ENCODE measurements at regions not wholly inside any gene's neighbourhood (a gene's known extent, or its start where the extent isn't known, plus 50 kb on each side); places are given as distances from the start of the nearest gene placed in this dataset.

DNA sequence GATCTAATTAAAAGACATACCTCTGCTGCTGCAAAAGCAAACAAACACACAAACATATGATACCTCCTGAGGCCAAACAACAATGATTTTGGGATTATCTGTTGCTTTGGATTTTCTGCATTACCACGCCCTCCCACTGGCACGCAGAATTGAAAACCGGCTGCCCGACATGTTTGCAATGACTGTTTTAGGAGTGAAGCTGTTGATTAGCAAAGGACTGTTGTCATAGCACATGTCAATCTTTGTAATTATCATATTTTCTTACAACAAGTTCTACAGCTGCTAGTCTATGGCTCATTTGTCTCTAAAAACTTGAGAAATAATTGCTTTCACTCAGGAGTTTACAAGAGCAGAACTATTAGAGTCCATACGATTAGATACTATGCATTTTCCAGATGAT, 94.4 kb upstream of the MEIS1 start:
- no peak overlapping the region for H4K5ac ChIP-seq (ENCODE audit: low read depth, low read length)
- no peak overlapping the region for H3K23ac ChIP-seq (ENCODE audit: low read depth, low read length)
- H3K4me2 ChIP-seq (ENCODE audit: low read depth, low read length): no peak overlapping the region
- no peak for DNase-seq
- H3K79me1 ChIP-seq (ENCODE audit: low read depth in 1 of 2, low read length in 2 of 2): no peaks in the 10 kb centered on the region
- no peak overlapping the region for H3K4ac ChIP-seq (ENCODE audit: low read depth, low read length)
- no peaks in the 10 kb centered on the region for H3K9me1 ChIP-seq (ENCODE audit: insufficient read depth, low read length)
- in situ Hi-C loops (cut with MboI; ENCODE audit: low sequenced_read_pairs) (no loop called here), dilution Hi-C loops (cut with HindIII; ENCODE audit: low sequenced_read_pairs, unreplicated experiment) (no loop called here), intact Hi-C loops (cut with micrococcal nuclease) (no loop called here)
- H2BK20ac ChIP-seq (ENCODE audit: low read depth, low read length): no peak overlapping the region
- no peaks in the 10 kb centered on the region for H3K36me3 ChIP-seq (ENCODE audit: control insufficient read depth, insufficient read depth, low read length)
- H4K91ac ChIP-seq (ENCODE audit: insufficient read depth, low read depth, low read length): no peak overlapping the region
- H3K56ac ChIP-seq (ENCODE audit: extremely low read depth, insufficient read depth, low read length): no peak overlapping the region
- no peaks in the 10 kb centered on the region for H4K20me1 ChIP-seq (ENCODE audit: insufficient read depth, low read length)
- no peak overlapping the region for H4K8ac ChIP-seq (ENCODE audit: low read depth in 2 of 2, low read length in 2 of 2)
- CTCF ChIA-PET: no interaction called here
- H2AFZ ChIP-seq (replicated peaks; ENCODE audit: low read length, poor library complexity): no peak overlapping the region
- no peak overlapping the region for H3K27ac ChIP-seq (ENCODE audit: insufficient read depth, low read length)
- no peak overlapping the region for H3K4me3 ChIP-seq (ENCODE audit: insufficient read depth, low read depth, low read length)
- no CpG with 5 or more reads among the region's 5 CpGs for WGBS, 2 experiments (ENCODE audit: extremely low coverage in 2 of 2, insufficient read length in 1 of 2)
- H2BK120ac ChIP-seq (ENCODE audit: low read depth, low read length): no peak overlapping the region
- no peak overlapping the region for H3K18ac ChIP-seq (ENCODE audit: low read depth, low read length)
- no peak overlapping the region for H2BK5ac ChIP-seq (ENCODE audit: low read depth, low read length, poor library complexity, severe bottlenecking)
- H2AK5ac ChIP-seq (ENCODE audit: low read depth, low read length): no peak overlapping the region
- no peak overlapping the region for H3K9ac ChIP-seq (ENCODE audit: low read depth, low read length)
- POLR2A ChIA-PET (ENCODE audit: unreplicated experiment): interaction anchor here (0.6 kb wide), 1 partner anchor 960 kb away, joined by 3 read pairs; no protein-coding TSS in a partner anchor
- no TSS peak for BruUV-seq (replicated peaks)
- H3K27me3 ChIP-seq (ENCODE audit: control insufficient read depth, insufficient read depth, low read length): no peaks in the 10 kb centered on the region; the same call in 1 of the 2 replicates
- TF ChIP-seq RCOR1 (IDR thresholded peaks at IDR 0.05; ENCODE audit: insufficient replicate concordance, low read length) (no peak), POLR2A (IDR thresholded peaks at IDR 0.05; ENCODE audit: low read depth, low read length) (no peak), CEBPB (IDR thresholded peaks at IDR 0.05; ENCODE audit: low read depth, low read length) (no peak), MAFK (IDR thresholded peaks at IDR 0.05; ENCODE audit: low read depth, low read length) (no peak), SMC3 (IDR thresholded peaks at IDR 0.05; ENCODE audit: low read depth, low read length) (no peak), CTCF (conservative IDR thresholded peaks at IDR 0.05; ENCODE audit: low read depth, low read length) (no peak), MXI1 (IDR thresholded peaks at IDR 0.05; ENCODE audit: borderline replicate concordance, low read depth, low read length) (no peak), ELK1 (IDR thresholded peaks at IDR 0.05; ENCODE audit: borderline replicate concordance, low read depth, low read length) (no peak), BHLHE40 (IDR thresholded peaks at IDR 0.05; ENCODE audit: low read depth, low read length) (no peak), RAD21 (IDR thresholded peaks at IDR 0.05; ENCODE audit: low read length) (no peak), MAZ (IDR thresholded peaks at IDR 0.05; ENCODE audit: borderline replicate concordance, low read depth, low read length) (no peak), NFE2L2 (IDR thresholded peaks at IDR 0.05; ENCODE audit: low read depth, low read length) (no peak), RFX5 (IDR thresholded peaks at IDR 0.05; ENCODE audit: low read depth, low read length) (no peak), CHD1 (IDR thresholded peaks at IDR 0.05; ENCODE audit: low read depth, low read length) (no peak), FOS (IDR thresholded peaks at IDR 0.05; ENCODE audit: low read depth, low read length) (no peak)
- TF ChIP-seq, protein P1, sequence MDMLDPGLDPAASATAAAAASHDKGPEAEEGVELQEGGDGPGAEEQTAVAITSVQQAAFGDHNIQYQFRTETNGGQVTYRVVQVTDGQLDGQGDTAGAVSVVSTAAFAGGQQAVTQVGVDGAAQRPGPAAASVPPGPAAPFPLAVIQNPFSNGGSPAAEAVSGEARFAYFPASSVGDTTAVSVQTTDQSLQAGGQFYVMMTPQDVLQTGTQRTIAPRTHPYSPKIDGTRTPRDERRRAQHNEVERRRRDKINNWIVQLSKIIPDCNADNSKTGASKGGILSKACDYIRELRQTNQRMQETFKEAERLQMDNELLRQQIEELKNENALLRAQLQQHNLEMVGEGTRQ (IDR thresholded peaks at IDR 0.05; ENCODE audit: low read depth, low read length): no peak
- H2BK15ac ChIP-seq (ENCODE audit: low read depth, low read length): no peak overlapping the region
- no peak overlapping the region for H2AK9ac ChIP-seq (replicated peaks; ENCODE audit: low read depth, low read length, poor library complexity)
- no peaks in the 10 kb centered on the region for H3K4me1 ChIP-seq (ENCODE audit: control insufficient read depth, insufficient read depth, low read length)
- no peak overlapping the region for H3K14ac ChIP-seq (replicated peaks; ENCODE audit: low read depth, low read length)
- H3K9me3 ChIP-seq (ENCODE audit: control insufficient read depth, insufficient read depth, low read length): no peaks in the 10 kb centered on the region
- no peak for ATAC-seq (ENCODE audit: low read depth)

Measured in IMR-90 (cell line).